ENCODE measurements at regions not wholly inside any gene's neighbourhood (a gene's known extent, or its start where the extent isn't known, plus 50 kb on each side); places are given as distances from the start of the nearest gene placed in this dataset.

GRCh38 chrX:104307341-104307740 is 52.6 kb upstream of the ESX1 start:
- no peak for TF ChIP-seq ETV1 (tag; conservative IDR thresholded peaks at IDR 0.05; ENCODE audit: low read depth)
- no peak for TF ChIP-seq BCL6 (CRISPR knock-in tag; IDR thresholded peaks at IDR 0.05)
- no peak for TF ChIP-seq TSC22D4 (tag; IDR thresholded peaks at IDR 0.05)
- TF ChIP-seq ZNF212 (CRISPR knock-in tag; IDR thresholded peaks at IDR 0.05): no peak
- no peak for TF ChIP-seq ZNF431 (CRISPR knock-in tag; IDR thresholded peaks at IDR 0.05)
- no peak for TF ChIP-seq CBX1 (IDR thresholded peaks at IDR 0.05; ENCODE audit: low read depth)
- TF ChIP-seq SMARCB1 (IDR thresholded peaks at IDR 0.05; ENCODE audit: insufficient read length, low read depth): no peak
- no peak for TF ChIP-seq MXD1 (CRISPR knock-in tag; IDR thresholded peaks at IDR 0.05; ENCODE audit: borderline replicate concordance, poor library complexity, severe bottlenecking)
- TF ChIP-seq CEBPG (CRISPR knock-in tag; IDR thresholded peaks at IDR 0.05): no peak
- TF ChIP-seq CEBPG (tag; conservative IDR thresholded peaks at IDR 0.05 in 1 of 2, IDR thresholded peaks at IDR 0.05 in 1 of 2): no peak
- no peak overlapping the region for H3K4me2 ChIP-seq (ENCODE audit: insufficient read depth, low read length)
- no peaks in the 10 kb centered on the region for H3K79me2 ChIP-seq (ENCODE audit: control insufficient read depth, insufficient read depth, low read length)
- intact Hi-C loops (cut with micrococcal nuclease) (no loop called here), in situ Hi-C loops (cut with MboI) (no loop called here)
- ChIA-PET CTCF (ENCODE audit: low intra/inter-chr PET ratio) (no interaction called here), POLR2A (no interaction called here)
- H3K9ac ChIP-seq (ENCODE audit: insufficient read depth in 1 of 2, low read depth in 2 of 2, low read length in 2 of 2): no peak overlapping the region
- no peaks in the 10 kb centered on the region for H4K20me1 ChIP-seq (replicated peaks; ENCODE audit: control insufficient read depth, insufficient read depth, low read length)
- WGBS (ENCODE audit: insufficient coverage, low coverage, missing lambda C conversion rate): 3% methylated on average over 5 of the region's 5 CpGs
- no peaks in the 10 kb centered on the region for H3K27me3 ChIP-seq (ENCODE audit: control insufficient read depth in 2 of 2, insufficient read depth in 2 of 2, low read length in 2 of 2)
- no peak overlapping the region for H2AFZ ChIP-seq (ENCODE audit: low read depth, low read length)
- no peaks in the 10 kb centered on the region for H3K9me1 ChIP-seq (ENCODE audit: control insufficient read depth, insufficient read depth, low read length)
- H3K27ac ChIP-seq (ENCODE audit: extremely low read depth, low read depth, low read length): no peak overlapping the region
- H3K9me3 ChIP-seq (replicated peaks; ENCODE audit: control insufficient read depth, insufficient read depth, low read depth, low read length): no peaks in the 10 kb centered on the region
- FAIRE-seq (no peak), ATAC-seq (no peak), DNase-seq (ENCODE audit: extremely low read depth in 1 of 4, low spot score in 3 of 4) (no peak)
- H3K36me3 ChIP-seq (ENCODE audit: control insufficient read depth, insufficient read depth, low read length): no peaks in the 10 kb centered on the region
- no peaks in the 10 kb centered on the region for H3K4me1 ChIP-seq (replicated peaks in 1 of 2; ENCODE audit: control insufficient read depth in 2 of 2, insufficient read depth in 2 of 2, low read length in 2 of 2)
- BruUV-seq (replicated peaks): no TSS peak
- H3K4me3 ChIP-seq: no peak overlapping the region

All from K562 (cell line).